ENCODE measurements at regions not wholly inside any gene's neighbourhood (a gene's known extent, or its start where the extent isn't known, plus 50 kb on each side); places are given as distances from the start of the nearest gene placed in this dataset.
"Not testable (repeated sequence)": the region's sequence is repeated elsewhere in the genome, so short reads cannot be mapped to it uniquely, and the experiment has no call there.

DNA sequence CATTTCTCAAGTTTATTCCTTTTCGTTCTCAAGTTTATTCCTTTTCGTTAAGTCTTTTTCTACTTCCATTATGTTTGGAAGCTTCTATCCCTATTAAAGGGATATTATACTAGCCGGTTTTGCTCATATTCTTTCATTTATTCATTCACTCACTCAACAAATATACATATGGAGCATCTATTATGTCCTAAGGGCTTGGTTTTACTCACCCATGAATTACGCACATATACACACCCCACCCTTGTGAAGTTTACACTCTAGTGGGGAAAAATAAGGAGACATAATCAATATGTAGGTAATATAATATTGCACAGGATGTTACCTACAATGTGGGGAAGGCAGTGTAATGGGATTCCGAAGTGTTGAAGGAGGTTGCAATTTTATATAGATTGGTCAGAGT, 90.5 kb downstream of the ACTL7B start:
- no peak for DNase-seq (ENCODE audit: low read depth)

GRCh38 chr9:108762348-108763055, 93.3 kb downstream of the ACTL7B start:
- DNase-seq (ENCODE audit: low read depth) = no peak

- DNase-seq (ENCODE audit: low read depth) = peak; percentile 55
Observed at GRCh38 chr9:108761655-108762347, 94.0 kb downstream of the ACTL7B start.

GRCh38 chr9:108760841-108761240, 94.9 kb downstream of the ACTL7B start:
- DNase-seq (ENCODE audit: low read depth) = no peak

DNA sequence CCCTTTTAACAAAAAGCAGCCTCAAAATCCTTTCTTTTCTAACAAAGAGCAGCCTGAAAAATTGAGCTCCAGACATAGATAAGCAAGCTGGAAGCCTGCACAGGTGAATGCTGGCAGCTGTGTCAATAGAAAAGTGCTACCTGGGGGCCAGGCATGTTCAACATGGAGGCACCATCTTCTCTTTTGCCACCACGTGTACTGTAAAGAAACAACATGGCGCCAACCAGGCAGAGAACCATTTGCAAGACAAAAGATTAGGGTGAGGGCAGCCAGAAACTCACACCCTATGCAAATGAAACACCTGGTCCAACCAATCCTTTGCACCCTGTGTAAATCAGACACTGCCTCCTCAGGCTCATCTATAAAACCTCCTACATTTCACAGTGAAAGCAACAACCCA, 96.0 kb downstream of the ACTL7B start:
- no peak for DNase-seq (ENCODE audit: low read depth)

DNA sequence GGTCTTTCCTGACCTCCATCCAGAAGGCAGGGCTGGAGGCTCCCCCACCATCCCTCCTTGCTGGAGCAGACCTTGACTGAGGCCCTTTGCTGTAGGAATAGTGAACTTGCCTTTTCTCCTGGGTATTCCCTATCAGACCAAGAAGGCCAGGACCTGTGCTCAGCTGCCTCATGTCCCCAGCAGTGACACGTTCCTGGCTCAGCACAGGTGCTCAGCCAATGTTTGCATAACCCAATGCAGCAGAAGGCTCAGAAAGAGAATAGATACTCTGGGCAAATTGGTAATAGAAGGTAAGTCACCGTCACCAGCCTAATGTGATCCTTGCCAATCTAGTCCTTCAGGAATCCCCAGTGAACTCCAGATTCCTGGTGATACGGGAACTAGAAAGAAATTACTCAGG, 96.4 kb downstream of the ACTL7B start:
- no peak for DNase-seq (ENCODE audit: low read depth)

- peak; percentile 9 for DNase-seq (ENCODE audit: low read depth)
Observed at GRCh38 chr9:108756746-108757490, 98.9 kb downstream of the ACTL7B start.

DNA sequence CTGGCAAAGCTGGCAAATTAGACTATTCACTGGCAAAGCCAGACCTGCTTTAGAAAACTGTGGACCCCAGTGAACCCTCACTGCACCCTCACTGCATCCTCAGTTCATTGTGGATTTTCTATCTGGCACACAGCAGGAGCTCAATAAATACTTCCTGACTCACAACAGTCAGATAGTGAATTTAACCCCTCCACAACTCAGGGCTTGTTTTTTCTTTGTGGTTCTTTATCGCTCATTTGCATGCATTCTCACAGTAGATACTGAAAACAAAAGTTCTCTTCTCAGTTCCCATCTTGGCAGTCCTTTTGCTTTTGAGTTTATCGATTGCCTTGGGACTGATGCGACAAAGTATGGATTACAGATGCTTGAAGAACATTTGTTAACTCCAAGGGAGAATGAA, 99.8 kb downstream of the ACTL7B start:
- no peak for DNase-seq (ENCODE audit: low read depth)

- DNase-seq (ENCODE audit: low read depth) = no peak
Observed at GRCh38 chr9:108751369-108751768, 104.4 kb downstream of the ACTL7B start.

GRCh38 chr9:108750661-108751215, 105.0 kb downstream of the ACTL7B start:
- no peak for DNase-seq (ENCODE audit: low read depth)

DNA sequence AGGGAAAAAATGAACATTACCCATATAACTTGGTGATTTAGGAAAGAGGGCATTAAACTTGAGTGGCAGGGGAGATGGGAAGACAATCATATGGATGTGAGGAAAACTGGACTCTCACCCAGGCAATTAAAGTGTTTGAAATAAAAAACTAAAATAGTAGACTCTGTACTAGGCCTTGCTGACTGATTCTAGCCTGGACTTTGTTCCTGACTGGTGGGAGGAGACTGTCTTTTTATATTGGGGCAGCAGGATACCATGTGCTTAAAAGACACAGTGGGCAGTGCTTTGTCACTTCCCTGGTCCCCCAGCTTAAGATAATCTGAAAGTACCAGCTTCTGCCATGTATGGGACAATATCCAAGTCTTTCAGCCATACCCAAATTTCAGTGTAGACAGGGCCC, 107.0 kb downstream of the ACTL7B start:
- no peak for DNase-seq (ENCODE audit: low read depth)

GRCh38 chr9:108746864-108747263, 108.9 kb downstream of the ACTL7B start:
- DNase-seq (ENCODE audit: low read depth) = peak; percentile 22

DNA sequence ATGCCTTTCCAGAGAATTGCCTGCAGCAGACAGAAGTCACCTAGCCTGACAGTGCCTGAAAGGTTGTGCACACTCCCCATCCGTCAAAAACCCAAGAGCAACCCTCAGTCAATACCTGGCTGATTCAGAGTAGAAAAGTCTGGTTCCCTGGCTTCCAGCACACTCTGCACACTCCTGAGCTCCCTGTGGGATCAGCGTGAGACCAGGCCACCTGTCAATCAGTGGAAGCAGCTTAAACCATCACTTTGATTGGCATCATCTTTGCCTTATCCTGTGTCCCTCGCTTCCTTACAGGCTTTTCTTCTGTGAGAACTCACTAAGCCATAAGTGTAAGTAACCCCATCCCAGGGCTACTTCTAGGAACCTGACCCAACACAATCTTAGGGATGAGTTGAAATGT, 109.8 kb downstream of the ACTL7B start:
- no peak for DNase-seq (ENCODE audit: low read depth)

- no peak for DNase-seq (ENCODE audit: low read depth)
Observed at GRCh38 chr9:108744641-108745040, 111.1 kb downstream of the ACTL7B start.

GRCh38 chr9:108743901-108744371, 111.8 kb downstream of the ACTL7B start:
- peak; percentile 43 for DNase-seq (ENCODE audit: low read depth)

- DNase-seq (ENCODE audit: low read depth) = no peak
Observed at GRCh38 chr9:108743416-108743815, 112.4 kb downstream of the ACTL7B start.

DNA sequence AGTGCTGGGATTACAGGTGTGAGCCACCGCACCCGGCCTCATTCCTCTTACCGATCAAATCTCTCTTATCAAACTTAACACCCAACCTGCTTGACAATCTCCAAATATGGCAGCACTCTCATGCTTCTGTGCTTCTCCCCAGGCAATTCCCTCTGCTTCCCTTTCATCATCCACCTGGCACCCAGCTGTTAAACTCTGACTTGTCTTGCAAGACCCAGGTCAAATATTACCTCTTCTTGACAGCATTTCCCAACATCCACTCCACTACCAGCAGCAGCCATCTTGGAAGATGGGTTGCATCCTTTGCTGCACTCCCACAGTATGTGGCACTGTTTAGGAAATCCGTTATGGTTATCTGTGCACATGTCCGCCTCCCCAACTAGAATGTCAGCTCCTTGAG, 113.6 kb downstream of the ACTL7B start:
- DNase-seq (ENCODE audit: low read depth) = no peak

- DNase-seq (ENCODE audit: low read depth) = not testable (repeated sequence)
Observed at GRCh38 chr9:108731292-108731691, 124.5 kb downstream of the ACTL7B start.

- DNase-seq (ENCODE audit: low read depth) = peak; percentile 51
Observed at GRCh38 chr9:108727580-108728111, 128.1 kb downstream of the ACTL7B start.

DNA sequence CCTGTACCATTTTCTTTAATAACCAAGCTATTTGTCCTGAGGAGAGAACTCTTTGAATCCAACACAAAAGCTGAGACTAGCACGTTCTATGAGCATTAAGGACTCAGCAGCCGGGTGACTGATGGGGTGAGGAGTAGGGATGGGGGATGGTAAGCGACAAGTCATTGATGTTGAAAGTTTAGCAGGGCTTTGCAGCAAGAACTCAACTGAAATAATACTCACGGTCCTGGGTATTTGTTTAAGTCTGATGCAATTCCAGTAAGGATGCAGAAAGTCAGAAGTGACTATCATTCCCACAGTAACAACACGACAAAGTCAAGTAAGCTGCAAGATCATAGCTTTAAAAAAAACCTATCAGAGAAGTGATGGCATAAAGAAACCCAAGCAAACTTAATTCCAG, 131.1 kb downstream of the ACTL7B start:
- no peak for DNase-seq (ENCODE audit: low read depth)

DNA sequence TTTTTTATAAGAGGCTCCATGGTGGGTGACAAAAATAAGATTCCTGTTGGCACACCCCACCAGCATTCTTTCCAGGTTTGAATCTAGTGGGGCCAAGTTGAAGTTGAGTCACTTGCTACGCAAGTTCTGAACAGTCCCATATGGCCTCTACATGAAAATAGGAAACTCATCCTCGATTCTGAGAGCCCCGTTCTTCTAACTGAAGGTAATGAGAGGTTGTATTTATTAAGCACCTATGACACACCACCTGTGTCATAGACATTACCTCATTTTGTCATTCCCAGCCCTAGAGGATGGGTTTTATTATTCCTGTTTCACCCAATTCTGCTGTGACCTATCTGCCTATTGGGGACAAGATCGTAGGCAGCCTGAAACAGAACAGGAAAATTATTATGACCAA, 131.7 kb downstream of the ACTL7B start:
- DNase-seq (ENCODE audit: low read depth) = no peak

GRCh38 chr9:108722396-108722795, 133.4 kb downstream of the ACTL7B start:
- DNase-seq (ENCODE audit: low read depth) = no peak
